ENCODE measurements at regions not wholly inside any gene's neighbourhood (a gene's known extent, or its start where the extent isn't known, plus 50 kb on each side); places are given as distances from the start of the nearest gene placed in this dataset.
"Not testable (repeated sequence)": the region's sequence is repeated elsewhere in the genome, so short reads cannot be mapped to it uniquely, and the experiment has no call there.

DNA sequence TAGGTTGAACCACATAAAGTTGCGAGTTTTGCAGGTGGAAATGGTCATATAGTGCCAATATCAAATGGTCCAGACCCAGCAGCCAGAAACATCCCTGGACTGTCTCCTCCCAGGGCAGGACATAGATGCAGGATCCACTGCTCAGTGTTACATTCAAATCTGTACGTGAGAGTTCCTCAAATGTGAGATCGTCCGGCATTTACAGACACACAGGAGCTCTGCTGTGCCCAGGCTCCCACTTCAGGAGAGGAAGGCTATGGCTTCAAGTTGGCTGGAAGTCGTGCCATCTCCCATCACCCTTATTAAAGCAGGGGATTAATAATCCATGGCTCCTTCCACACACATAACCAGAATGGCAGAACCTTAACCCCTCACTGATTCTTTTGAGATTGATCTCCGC, 688.2 kb upstream of the HS6ST1 start:
- no peak for DNase-seq

- no peak for DNase-seq
These were observed 689.6 kb upstream of the HS6ST1 start for GRCh38 chr2:129008055-129008880.

DNA sequence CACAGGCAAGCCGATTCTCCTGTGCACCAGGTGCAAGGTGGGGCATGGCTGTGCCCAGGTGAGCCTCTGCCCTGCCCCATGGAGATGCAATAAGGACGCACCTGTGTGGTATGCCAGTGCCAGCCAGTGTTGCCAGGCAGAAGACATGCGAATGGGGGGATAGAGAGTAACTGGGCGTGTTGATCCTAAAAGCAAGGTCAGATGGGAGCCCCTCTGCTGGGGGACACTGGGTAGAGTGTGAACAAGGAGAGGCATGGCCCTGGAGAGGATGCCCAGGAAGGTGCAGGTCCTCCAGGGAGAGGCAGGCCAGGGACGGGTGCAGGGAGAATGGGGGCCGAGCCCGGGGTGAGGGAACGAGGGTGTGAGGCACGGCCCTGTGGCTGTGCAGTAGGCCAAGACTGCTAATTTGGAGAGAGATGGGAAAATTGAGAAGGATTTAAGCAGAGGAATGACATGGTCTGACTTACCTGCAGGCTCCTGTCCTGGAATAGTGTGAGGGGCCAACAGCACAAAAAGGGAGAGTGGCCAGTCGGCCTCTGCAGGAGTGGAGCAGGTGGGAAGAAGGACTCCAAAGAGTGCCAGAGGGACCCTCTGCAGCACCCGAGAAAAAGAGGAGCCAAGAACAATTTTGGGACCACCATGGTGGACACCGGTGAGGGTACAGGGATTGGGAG, 690.4 kb upstream of the HS6ST1 start:
- DNase-seq = no peak

- DNase-seq = no peak
These were observed 691.0 kb upstream of the HS6ST1 start for GRCh38 chr2:129009555-129010146.

DNA sequence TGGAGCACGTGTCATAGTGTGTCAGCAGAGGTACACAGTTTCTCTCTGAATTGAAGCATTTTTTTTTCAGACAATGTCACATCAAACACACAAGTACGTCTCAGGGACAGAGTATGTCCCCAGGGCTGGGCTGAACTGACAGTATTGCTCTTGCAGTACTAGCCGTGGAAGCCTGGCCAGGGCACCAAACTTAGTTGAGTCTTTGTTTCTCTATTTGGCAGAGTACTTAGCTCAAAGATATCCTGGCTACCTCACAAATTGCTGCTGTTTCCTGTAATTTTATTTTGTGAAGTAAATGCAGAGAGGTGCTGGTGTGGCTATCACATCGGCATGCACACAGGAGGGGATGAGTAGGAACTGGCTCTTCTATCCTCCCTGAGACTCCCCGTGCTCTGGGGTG, 691.6 kb upstream of the HS6ST1 start:
- DNase-seq = no peak

- no peak for DNase-seq
These were observed 692.9 kb upstream of the HS6ST1 start for GRCh38 chr2:129011466-129012061.

DNA sequence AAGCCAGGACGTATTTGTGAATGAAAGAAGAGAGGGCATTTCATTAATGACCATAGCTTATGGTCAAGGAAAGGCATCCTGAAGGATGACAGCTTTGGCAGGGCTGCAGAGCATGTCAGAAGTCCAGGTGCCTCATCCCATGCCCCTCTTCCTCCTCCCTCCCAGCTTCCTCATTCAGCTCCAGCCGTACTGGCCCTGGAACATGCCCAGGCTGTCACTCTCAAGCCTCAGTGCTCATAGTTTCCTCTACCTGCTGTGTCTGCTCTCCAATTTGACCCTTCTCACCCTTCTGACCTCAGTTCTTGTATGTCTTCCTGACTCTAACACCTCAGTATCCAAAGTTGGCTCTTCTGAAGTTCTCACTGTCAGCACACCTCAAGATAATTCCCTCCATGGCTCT, 695.8 kb upstream of the HS6ST1 start:
- DNase-seq = no peak

DNA sequence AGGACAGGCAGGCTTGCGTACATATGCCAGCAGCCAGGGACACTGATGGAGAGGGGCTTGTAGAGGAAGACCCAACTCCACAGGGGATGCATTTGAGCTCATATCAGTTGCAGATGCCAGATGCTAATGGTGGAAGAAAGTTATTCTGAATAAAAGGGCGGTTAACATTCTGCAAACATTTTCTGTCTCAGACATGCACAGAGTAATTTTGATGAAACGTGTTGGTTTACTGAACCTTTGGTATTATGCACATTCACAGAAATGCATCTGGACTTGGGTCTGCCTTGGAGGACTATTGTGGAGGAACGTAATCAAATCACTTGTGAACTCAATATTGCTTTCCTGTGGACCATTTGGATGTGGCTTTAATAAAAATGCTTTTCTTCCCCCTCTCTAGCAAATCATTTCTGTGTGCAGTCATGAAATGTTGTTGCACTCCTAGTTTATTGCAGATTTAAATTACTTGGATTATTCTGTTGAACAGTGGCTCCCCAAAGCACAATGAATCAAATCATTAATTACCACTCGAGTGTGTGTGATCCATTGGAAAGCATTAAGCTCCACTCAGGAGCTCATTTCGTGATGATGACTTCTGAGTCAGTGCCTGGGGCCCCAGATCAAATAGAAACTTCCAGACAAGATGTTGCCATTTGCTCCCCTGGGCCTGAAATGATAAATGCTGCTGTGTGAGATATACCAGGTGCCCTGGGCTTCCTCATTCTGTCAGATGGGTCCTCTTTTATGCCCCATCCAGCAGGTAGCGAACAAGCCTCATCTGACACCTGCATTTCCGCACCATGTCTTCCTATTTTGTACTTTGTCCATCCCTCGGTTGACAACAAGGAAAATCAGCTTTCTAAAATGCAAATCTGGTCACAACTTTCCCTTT, 697.0 kb upstream of the HS6ST1 start:
- DNase-seq = no peak

GRCh38 chr2:129016972-129017371, 698.3 kb upstream of the HS6ST1 start:
- no peak for DNase-seq

DNA sequence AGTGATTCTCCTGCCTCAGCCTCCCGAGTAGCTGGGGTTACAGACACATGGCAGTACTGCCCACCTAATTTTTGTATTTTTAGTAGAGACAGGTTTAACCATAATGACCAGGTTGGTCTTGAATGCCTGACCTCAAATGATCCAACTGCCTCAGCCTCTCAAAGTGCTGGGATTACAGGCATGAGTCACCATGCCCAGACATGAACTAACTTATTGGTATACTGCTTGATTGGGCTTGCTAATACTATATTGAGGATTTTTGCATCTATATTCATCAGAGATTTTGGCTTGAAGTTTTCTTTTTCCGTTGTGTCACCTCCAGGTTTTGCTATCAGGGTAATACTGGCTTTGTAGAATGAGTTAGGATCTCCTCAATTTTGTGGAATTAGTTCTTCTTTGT, 706.1 kb upstream of the HS6ST1 start:
- DNase-seq = no peak

- no peak for DNase-seq
These were observed 717.3 kb upstream of the HS6ST1 start for GRCh38 chr2:129035992-129036391.

- not testable (repeated sequence) for DNase-seq
These were observed 725.0 kb upstream of the HS6ST1 start for GRCh38 chr2:129043677-129044076.

DNA sequence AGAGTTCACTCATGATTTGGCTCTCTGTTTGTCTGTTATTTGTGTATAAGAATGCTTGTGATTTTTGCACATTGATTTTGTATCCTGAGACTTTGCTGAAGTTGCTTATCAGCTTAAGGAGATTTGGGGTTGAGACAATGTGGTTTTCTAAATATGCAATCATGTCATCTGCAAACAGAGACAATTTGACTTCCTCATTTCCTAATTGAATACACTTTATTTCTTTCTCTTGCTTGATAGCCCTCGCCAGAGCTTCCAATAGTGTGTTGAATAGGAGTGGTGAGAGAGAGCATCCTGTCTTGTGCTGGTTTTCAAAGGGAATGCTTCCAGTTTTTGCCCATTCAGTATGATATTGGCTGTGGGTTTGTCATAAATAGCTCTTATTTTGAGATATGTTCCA, 727.8 kb upstream of the HS6ST1 start:
- not testable (repeated sequence) for DNase-seq

DNA sequence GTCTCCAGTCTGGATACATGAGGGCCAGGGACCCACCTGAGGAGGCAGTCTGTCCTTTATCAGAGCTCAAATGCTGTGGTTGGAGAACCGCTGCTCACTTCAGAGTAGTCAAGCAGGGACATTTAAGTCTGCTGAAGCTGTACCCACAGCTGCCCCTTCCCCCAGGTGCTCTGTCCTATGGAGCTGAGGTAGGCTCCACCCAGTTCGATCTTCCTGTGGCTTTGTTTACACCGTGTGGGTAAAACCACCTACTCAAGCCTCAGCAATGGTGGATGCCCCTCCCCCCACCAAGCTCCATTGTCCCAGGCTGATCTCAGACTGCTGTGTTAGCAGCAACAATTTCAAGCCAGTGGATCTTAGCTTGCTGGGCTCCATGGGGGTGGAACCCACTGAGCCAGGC, 731.4 kb upstream of the HS6ST1 start:
- DNase-seq = no peak

GRCh38 chr2:129055242-129055641, 736.6 kb upstream of the HS6ST1 start:
- no peak for DNase-seq

DNA sequence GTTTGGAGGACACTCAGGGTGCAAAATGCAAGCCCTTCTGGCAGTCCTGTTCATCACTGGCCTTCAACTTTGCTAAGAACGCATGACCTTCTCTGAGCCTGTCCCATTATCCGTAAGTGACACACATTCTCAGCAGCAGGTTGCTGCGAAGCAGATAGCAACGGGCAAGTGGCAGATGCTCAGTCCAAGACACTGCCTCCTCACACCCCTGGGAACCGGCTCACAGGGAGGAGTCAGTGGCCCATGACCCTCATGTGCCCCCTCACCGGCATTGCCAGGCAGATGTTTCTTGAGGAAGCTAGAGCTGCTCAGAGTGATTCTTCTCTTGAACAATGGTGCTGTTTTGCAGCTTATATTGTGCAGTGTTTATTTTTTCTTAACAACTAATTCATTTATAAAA, 737.2 kb upstream of the HS6ST1 start:
- DNase-seq = no peak

- DNase-seq = no peak
These were observed 737.8 kb upstream of the HS6ST1 start for GRCh38 chr2:129056309-129056958.

- no peak for DNase-seq
These were observed 738.3 kb upstream of the HS6ST1 start for GRCh38 chr2:129056959-129057317.

DNA sequence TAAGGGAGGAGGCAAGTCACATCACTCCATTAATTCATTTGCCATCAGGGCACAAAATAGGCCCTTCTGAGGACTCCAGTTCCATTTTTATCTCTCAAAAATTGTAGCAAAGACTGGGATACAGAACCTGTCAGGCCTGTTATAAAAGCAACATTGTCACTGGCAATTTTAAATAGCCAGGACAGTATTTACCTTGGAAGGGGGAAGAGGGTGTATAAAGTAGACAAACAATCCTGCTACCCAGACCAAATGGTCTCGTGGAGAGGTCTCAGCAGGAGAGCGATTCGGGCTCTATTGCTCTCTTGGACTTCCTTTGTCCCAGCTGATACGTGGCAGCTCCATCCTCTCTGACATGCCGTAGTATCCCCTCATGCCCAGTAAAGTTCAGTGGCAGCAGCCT, 740.3 kb upstream of the HS6ST1 start:
- DNase-seq = no peak

DNA sequence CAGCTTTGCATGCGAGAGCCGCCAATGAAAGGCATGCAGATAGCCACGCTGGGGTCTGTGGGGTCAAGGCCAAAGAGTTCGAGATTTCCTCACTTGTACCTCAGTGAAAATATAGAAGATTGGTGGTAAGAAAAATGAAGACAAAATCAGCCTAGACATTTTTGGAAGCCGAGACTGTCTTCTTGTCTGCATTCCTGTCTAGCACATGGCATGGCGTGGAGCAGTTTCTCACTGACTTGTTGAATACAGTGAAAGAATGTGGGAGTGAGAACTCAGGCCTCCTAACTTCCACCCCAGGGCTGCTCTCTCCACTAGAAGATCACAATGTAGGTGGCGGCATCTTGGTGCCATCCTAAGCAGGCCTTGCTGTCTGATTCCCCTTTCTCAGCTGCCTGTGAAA, 740.8 kb upstream of the HS6ST1 start:
- no peak for DNase-seq

DNA sequence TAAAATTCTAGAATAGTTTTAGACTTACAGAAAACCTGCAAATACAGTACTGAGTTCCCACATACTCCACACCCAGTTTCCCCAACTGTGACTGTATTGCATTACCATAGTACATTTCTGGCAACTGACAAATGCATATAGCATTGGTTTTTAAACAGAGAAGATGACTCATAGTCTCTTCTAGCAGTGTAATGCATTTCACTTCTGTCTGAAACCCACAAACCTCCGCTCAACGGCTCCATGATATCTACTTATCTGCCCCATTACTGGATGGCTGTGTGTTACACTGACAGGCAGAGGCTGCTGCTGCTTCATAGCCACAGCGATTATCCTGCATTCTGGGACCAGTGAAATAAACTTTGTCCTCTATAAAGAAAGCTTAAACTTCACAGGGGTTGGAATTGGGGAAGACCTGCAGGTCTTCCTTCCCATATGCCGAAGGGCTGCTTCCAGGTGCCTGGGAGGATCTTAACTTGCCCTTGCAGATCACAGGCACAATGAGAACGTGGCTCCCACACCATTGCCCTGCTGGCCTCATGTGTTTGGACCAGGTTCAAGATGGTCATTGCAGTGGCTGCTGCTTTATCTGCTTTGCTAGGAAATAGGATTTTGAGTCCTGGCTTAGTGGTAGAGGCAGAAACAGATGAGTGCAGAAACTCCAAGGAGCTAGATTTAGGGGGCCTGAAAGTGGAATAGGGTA, 742.6 kb upstream of the HS6ST1 start:
- no peak for DNase-seq

GRCh38 chr2:129061769-129062121, 743.1 kb upstream of the HS6ST1 start:
- DNase-seq = no peak
